Endothelial cell (in vitro differentiated cells): ENCODE measurements at regions not wholly inside any gene's neighbourhood (a gene's known extent, or its start where the extent isn't known, plus 50 kb on each side); places are given as distances from the start of the nearest gene placed in this dataset.

Source experiments
- DNase-seq: peaks from one replicate; pipeline ENCODE4 v3.0.0; 2021; ENCODE audit warnings: low spot score
- H3K27ac Mint-ChIP-seq: one replicate; pipeline ENCODE4 v1.8.0; 2021; ENCODE audit warnings: mixed read lengths, inconsistent platforms; ENCODE audit not compliant: unreplicated experiment
- H3K27me3 Mint-ChIP-seq: one replicate; pipeline ENCODE4 v1.8.0; 2021; ENCODE audit warnings: mild to moderate bottlenecking, moderate library complexity, mixed read lengths, inconsistent platforms; ENCODE audit not compliant: unreplicated experiment
- H3K36me3 Mint-ChIP-seq: one replicate; pipeline ENCODE4 v1.8.0; 2021; ENCODE audit warnings: mild to moderate bottlenecking, low read depth, mixed read lengths, inconsistent platforms; ENCODE audit not compliant: unreplicated experiment
- H3K4me1 Mint-ChIP-seq: one replicate; pipeline ENCODE4 v1.8.0; 2021; ENCODE audit warnings: mild to moderate bottlenecking, mixed read lengths, inconsistent platforms; ENCODE audit not compliant: unreplicated experiment
- H3K4me3 Mint-ChIP-seq: one replicate; pipeline ENCODE4 v1.8.0; 2021; ENCODE audit warnings: mild to moderate bottlenecking, mixed read lengths, inconsistent platforms; ENCODE audit not compliant: unreplicated experiment
- H3K9me3 Mint-ChIP-seq: one replicate; pipeline ENCODE4 v1.8.0; 2021; ENCODE audit warnings: mixed read lengths, inconsistent platforms; ENCODE audit not compliant: unreplicated experiment
- CTCF ChIP-seq: fragments of 200-600 bp; sonication (generic); IDR thresholded peaks from one replicate; pipeline ENCODE4 v1.5.0; 2021; ENCODE audit warnings: antibody characterized with exemption; ENCODE audit not compliant: unreplicated experiment

DNA sequence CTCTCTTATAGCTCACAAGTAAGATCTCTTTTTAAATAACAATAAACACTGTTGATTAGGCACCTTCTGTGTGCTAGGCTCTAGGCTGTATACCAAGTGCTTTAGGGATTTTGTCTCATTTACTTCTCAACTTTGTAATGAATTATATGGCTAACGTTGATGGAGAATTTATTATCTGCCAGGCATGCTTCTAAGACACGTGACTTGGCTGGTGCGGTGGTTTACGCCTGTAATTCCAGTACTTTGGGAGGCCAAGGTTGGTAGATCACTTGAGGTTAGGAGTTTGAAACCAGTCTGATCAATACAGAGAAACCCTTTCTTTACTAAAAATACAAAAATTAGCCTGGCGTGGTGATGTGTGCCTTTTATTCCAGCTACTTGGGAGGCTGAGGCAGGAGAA is 1202.8 kb upstream of the TMEM132C start:
- TF ChIP-seq CTCF = no peak
- H3K36me3 Mint-ChIP-seq = peaks cover 6% of the 10 kb centered on the region
- no peak overlapping the region for H3K4me3 Mint-ChIP-seq
- H3K9me3 Mint-ChIP-seq = peaks cover 32% of the 10 kb centered on the region
- no peak overlapping the region for H3K27ac Mint-ChIP-seq
- H3K4me1 Mint-ChIP-seq = no peaks in the 10 kb centered on the region
- no peak for DNase-seq
- H3K27me3 Mint-ChIP-seq = no peaks in the 10 kb centered on the region

DNA sequence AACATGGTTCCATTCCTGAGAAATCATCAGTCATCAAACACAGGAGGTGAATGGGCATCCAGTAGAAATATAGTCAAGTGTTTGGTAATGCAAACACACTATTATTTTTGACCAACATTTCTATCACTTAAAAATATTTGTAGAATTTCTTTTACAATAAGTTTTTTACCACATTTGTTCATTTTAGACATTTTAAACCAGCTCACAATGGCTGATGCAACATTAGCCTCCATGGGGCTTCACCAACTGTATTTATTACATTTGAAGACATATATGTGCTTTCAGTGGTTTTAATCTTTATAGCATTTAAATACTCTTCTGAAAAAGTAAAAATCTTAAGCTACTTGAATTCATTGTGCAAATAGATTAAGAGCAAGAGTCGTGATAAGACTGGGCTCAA is 1201.4 kb upstream of the TMEM132C start:
- Mint-ChIP-seq H3K27me3 (no peaks in the 10 kb centered on the region), H3K9me3 (peaks cover 27% of the 10 kb centered on the region), H3K27ac (no peak overlapping the region), H3K36me3 (no peaks in the 10 kb centered on the region), H3K4me1 (no peaks in the 10 kb centered on the region), H3K4me3 (no peak overlapping the region)
- TF ChIP-seq CTCF = no peak
- DNase-seq = no peak

DNA sequence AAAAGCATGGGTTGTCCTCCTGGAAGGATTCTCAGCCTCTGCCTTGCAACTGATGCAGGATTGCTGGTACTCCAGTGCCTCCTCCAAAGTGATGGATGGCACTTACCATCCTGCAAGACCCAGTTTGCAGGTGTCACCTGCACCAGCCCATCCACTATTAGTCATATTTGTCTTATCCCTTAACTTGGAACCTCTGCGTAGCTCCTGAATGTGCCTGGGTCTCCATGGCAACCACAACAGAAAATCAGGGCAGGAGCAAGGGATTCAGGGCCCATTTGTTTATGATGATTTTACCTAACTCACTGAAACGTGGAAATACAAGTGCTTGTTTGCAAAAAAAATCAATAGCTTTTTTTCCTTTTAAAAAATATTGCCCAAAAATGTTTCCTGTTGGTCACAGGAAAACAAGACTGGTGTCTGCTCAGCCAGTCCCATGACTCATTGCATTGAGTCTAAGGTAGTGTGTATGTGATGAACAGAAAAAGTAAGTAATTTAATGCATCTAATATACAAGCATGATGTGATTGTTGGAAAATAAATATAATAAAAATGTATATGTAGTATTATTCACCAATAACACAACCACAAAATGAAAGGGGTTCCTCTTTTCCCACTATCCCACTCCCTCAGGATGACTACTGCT is 1196.3 kb upstream of the TMEM132C start:
- Mint-ChIP-seq H3K36me3 (no peaks in the 10 kb centered on the region), H3K4me3 (no peak overlapping the region), H3K27ac (no peak overlapping the region), H3K9me3 (peaks cover 14% of the 10 kb centered on the region), H3K27me3 (no peaks in the 10 kb centered on the region), H3K4me1 (no peaks in the 10 kb centered on the region)
- TF ChIP-seq CTCF = no peak
- no peak for DNase-seq

DNA sequence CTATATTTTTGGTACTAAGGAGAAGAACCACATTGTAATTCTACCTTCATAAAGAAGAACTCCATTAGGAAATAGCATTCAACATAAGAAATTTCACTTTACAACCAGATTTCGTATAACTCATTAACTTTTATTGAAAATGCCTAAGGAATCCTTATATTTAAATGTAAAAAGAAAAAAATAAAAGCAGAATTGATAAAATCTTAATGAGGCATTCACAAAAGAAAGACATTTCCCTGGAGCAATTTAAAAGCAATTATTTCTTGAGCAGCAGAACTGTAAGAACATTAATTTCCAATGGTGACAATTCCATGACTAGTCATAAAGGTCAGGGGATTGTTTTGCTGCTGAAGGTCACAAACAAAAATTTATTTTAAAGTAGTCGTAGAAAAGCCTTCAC is 1192.8 kb upstream of the TMEM132C start:
- TF ChIP-seq CTCF = no peak

DNA sequence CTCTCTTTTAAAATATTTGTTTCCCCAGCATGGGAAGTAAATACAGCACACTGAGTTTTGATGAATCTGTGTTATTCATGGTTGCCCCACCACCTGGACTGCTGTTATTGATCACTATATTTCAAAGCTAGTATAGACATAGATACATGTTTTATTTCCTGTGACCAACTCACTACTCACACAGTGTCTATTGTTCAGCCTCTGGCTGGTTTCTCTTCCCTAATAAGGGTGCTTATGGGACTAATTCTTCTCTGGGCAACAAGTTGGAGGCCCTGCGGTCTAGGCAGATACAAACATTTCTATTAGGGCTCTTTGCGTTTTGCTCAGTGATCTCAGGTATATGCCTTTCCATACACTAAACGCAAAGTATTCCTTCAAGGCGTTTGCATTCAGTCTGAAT is 1191.0 kb upstream of the TMEM132C start:
- Mint-ChIP-seq H3K36me3 (no peaks in the 10 kb centered on the region), H3K27ac (no peak overlapping the region), H3K27me3 (peaks cover 4% of the 10 kb centered on the region), H3K9me3 (peaks cover 18% of the 10 kb centered on the region), H3K4me3 (no peak overlapping the region), H3K4me1 (no peaks in the 10 kb centered on the region)
- no peak for TF ChIP-seq CTCF
- DNase-seq = no peak

More for the DNA sequence above, 1192.8 kb upstream of the TMEM132C start:
- H3K4me1 Mint-ChIP-seq = no peaks in the 10 kb centered on the region
- peaks cover 19% of the 10 kb centered on the region for H3K9me3 Mint-ChIP-seq
- no peaks in the 10 kb centered on the region for H3K36me3 Mint-ChIP-seq
- H3K27ac Mint-ChIP-seq = no peak overlapping the region
- H3K4me3 Mint-ChIP-seq = no peak overlapping the region
- DNase-seq = no peak
- H3K27me3 Mint-ChIP-seq = peaks cover 4% of the 10 kb centered on the region
